ENCODE measurements at regions not wholly inside any gene's neighbourhood (a gene's known extent, or its start where the extent isn't known, plus 50 kb on each side); places are given as distances from the start of the nearest gene placed in this dataset.

DNA sequence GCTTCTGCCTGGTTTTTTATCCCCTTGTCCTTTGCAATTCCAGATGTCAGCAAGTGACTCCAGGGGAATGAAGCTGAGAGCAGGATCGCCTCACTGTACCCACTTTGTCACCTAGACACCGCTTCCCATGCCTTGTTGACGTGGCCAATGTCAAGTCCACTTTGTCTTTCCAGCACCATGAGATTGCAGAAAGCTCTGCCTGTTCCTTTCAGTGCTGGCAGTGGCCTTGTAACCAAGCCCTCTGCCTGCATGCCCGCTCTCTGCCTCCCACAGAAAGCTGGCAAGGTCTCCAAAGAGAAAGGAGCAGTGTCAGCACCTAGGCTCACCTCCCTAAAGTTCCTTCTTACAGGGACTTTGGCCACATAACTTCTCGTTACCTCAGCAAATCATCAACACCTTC is 282.2 kb upstream of the ST6GAL2 start:
- no peak for DNase-seq (ENCODE audit: low spot score)
- peaks cover 7% of the 10 kb centered on the region for H3K4me1 Mint-ChIP-seq (ENCODE audit: low read depth)
- H3K9me3 Mint-ChIP-seq (ENCODE audit: low read depth) = no peaks in the 10 kb centered on the region
- TF ChIP-seq, protein P1, sequence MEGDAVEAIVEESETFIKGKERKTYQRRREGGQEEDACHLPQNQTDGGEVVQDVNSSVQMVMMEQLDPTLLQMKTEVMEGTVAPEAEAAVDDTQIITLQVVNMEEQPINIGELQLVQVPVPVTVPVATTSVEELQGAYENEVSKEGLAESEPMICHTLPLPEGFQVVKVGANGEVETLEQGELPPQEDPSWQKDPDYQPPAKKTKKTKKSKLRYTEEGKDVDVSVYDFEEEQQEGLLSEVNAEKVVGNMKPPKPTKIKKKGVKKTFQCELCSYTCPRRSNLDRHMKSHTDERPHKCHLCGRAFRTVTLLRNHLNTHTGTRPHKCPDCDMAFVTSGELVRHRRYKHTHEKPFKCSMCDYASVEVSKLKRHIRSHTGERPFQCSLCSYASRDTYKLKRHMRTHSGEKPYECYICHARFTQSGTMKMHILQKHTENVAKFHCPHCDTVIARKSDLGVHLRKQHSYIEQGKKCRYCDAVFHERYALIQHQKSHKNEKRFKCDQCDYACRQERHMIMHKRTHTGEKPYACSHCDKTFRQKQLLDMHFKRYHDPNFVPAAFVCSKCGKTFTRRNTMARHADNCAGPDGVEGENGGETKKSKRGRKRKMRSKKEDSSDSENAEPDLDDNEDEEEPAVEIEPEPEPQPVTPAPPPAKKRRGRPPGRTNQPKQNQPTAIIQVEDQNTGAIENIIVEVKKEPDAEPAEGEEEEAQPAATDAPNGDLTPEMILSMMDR (IDR thresholded peaks at IDR 0.05) = no peak
- peaks cover 2% of the 10 kb centered on the region for H3K27me3 Mint-ChIP-seq (ENCODE audit: low read depth)
- H3K4me3 Mint-ChIP-seq (ENCODE audit: unreplicated experiment) = no peak overlapping the region
- H3K27ac Mint-ChIP-seq (ENCODE audit: unreplicated experiment) = no peak overlapping the region
- H3K36me3 Mint-ChIP-seq (ENCODE audit: low read depth) = no peaks in the 10 kb centered on the region

DNA sequence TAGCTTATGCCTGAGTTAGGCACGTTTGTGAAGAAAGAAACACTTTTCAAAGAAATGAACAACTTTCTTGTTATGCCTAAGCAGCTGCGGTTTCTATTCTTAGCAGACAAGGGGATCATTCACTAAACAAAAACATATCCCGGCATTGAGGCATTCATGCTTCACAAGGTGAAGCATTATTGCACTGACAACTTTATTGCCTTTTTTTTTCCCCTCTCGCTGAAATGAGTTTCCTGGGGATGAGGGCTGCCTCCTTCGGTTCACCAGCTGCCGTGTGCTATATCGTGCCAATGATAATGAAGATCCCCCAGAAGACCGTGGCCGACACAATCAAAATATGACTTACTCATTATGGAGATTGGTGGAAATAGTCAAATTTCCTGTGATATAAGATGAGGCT is 288.2 kb upstream of the ST6GAL2 start:
- no peak for DNase-seq (ENCODE audit: low spot score)
- Mint-ChIP-seq H3K27ac (ENCODE audit: unreplicated experiment) (no peak overlapping the region), H3K4me3 (ENCODE audit: unreplicated experiment) (no peak overlapping the region), H3K36me3 (ENCODE audit: low read depth) (no peaks in the 10 kb centered on the region), H3K27me3 (ENCODE audit: low read depth) (no peaks in the 10 kb centered on the region), H3K4me1 (ENCODE audit: low read depth) (peaks cover 8% of the 10 kb centered on the region), H3K9me3 (ENCODE audit: low read depth) (no peaks in the 10 kb centered on the region)
- TF ChIP-seq, protein P1 (IDR thresholded peaks at IDR 0.05) = no peak

DNA sequence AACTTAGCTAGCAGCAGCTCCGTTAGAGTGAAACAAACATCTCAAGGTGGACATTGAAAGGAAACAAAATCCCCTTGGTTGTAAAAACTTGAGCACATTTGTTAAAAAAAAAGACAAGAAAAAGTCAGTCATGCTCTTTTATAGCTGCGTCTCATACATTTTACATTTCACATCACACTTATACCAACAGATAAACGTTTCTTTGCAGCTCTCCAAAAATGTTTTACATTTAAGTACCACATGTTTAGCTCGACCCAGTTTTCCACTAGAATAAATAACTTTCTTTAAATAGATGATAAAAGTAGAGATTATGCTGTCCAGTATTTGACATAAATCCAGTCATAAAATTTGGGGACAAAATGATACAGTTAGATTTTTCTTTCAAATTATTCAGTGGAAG is 297.0 kb upstream of the ST6GAL2 start:
- Mint-ChIP-seq H3K27me3 (ENCODE audit: low read depth) (no peaks in the 10 kb centered on the region), H3K4me3 (ENCODE audit: unreplicated experiment) (no peak overlapping the region), H3K27ac (ENCODE audit: unreplicated experiment) (no peak overlapping the region), H3K36me3 (ENCODE audit: low read depth) (no peaks in the 10 kb centered on the region), H3K4me1 (ENCODE audit: low read depth) (peaks cover 11% of the 10 kb centered on the region), H3K9me3 (ENCODE audit: low read depth) (peaks cover 3% of the 10 kb centered on the region)
- TF ChIP-seq, protein P1 (IDR thresholded peaks at IDR 0.05) = no peak
- no peak for DNase-seq (ENCODE audit: low spot score)

DNA sequence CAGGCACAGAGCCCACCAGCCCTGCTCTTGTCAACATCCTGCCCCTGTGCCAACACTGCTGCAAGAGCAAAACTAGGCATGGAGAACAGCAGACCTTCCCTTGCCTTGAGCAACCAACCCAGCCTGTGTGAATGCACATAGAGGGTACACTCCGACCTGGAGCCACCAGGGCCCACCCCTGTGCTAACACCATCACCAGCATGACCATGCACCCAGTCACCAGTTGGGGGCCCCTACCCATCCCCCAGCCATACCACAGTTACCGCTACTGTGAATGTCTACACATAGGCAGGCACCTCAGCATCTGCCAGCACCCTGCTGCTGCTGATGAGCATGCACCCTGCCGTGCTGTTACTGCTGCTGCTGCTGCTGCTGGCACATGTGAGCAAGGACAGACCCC is 301.9 kb upstream of the ST6GAL2 start:
- H3K27ac Mint-ChIP-seq (ENCODE audit: unreplicated experiment) = no peak overlapping the region
- peaks cover 11% of the 10 kb centered on the region for H3K4me1 Mint-ChIP-seq (ENCODE audit: low read depth)
- H3K4me3 Mint-ChIP-seq (ENCODE audit: unreplicated experiment) = no peak overlapping the region
- no peaks in the 10 kb centered on the region for H3K27me3 Mint-ChIP-seq (ENCODE audit: low read depth)
- H3K36me3 Mint-ChIP-seq (ENCODE audit: low read depth) = no peaks in the 10 kb centered on the region
- TF ChIP-seq, protein P1 (IDR thresholded peaks at IDR 0.05) = no peak
- peaks cover 3% of the 10 kb centered on the region for H3K9me3 Mint-ChIP-seq (ENCODE audit: low read depth)
- no peak for DNase-seq (ENCODE audit: low spot score)

DNA sequence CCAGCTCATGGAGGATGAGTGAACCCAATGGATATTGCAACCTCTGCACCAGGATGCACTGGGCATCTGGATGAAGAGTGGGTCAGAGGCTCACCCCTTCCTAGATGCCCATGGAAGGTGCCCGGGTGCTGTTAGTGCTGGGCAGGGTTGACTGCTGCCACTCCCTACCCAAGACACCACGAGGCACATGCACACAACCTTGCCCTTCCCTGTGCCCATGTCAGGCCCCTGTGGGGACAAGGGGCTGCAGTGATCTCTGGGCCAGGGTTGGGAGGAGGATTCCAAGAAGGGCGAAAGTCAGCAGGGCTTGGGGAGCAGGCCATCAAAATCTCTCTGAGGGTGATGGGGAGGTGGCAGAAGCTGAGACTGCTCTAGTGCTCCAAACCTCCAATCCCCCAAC is 309.7 kb upstream of the ST6GAL2 start:
- Mint-ChIP-seq H3K27ac (ENCODE audit: unreplicated experiment) (no peak overlapping the region), H3K27me3 (ENCODE audit: low read depth) (no peaks in the 10 kb centered on the region), H3K4me3 (ENCODE audit: unreplicated experiment) (no peak overlapping the region), H3K36me3 (ENCODE audit: low read depth) (no peaks in the 10 kb centered on the region), H3K9me3 (ENCODE audit: low read depth) (no peaks in the 10 kb centered on the region), H3K4me1 (ENCODE audit: low read depth) (no peaks in the 10 kb centered on the region)
- no peak for DNase-seq (ENCODE audit: low spot score)
- TF ChIP-seq, protein P1 (IDR thresholded peaks at IDR 0.05) = no peak
